AML-193 (cell line): ENCODE measurements at regions not wholly inside any gene's neighbourhood (a gene's known extent, or its start where the extent isn't known, plus 50 kb on each side); places are given as distances from the start of the nearest gene placed in this dataset.

Experiments
- DNase-seq, 2 experiments: peaks; one replicate each; lab custom pipeline; 2025; lab: John Stamatoyannopoulos, UW

DNA sequence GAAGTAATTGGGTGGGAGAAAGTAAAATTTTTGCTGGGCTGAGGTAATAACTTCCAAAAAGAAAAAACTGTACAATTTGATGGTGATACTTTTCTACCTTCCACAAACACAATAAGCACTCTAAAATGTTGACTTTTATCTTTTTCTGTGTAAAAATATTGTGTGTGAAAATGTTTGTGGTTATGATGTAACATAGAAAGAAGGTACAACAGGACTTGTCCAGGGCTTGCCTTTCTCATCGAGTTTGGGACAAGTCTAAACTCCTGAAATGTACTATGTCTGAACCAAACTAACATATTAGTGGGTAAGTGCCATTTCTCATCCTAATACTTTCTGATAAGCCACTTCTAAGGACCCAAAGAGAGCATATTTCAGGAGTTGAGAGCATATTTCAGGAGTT is 174.2 kb upstream of the PDGFD start:
- DNase-seq = no peak

DNA sequence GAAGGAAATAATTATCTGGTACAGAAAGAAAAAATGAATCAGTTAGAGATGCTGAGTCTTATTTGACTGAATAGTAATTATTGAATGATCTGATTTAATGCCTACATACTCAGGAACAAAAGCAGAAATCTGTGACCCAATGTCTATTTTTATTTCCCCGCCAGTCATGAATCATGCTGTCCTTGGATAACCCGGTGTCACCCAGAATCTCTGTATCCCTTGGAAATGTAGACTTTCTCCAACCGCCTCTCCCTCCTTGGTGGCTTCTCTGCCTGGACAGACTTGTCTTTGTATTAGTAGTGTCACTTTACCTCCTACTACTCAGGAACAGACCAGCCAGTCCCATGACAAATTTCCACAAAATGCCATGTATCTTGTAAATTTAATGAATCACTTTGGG is 173.3 kb upstream of the PDGFD start:
- DNase-seq = no peak

DNA sequence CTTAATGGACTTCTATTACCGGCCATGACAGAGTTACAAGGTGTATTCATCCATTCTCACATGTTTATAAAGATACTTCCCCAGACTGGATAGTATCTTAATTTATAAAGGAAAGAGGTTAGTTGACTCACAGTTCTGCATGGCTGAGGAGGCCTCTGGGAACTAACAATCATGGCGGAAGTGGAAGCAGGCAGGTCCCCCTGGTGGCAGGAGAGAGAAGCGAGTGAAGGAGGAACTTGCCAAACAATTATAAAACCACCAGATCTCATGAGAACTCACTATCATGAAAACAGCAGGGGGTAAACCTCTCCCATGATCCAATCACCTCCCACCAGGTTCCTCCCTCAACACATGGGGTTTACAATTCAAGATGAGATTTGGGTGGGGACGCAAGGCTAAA is 170.0 kb upstream of the PDGFD start:
- DNase-seq = peak in 1 of 2 experiments; percentile 20

DNA sequence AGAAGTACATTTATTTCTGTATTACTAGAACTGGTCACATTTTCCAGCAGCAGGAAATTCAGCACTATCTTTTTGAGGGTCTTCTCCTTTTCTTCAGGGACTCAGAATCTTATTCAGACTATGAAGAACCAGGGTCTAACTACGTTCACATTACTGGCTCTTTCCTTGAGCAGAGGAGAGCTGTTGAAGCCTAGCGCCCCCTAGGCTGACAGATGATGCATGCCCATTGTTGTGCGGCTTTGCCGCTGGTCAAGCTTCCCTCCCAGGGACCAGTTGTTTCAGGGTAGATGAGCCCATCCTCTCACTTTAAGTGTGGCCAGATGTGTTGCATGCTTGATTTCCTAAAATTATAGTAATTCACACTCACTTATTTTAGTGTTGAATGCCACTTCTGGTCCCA is 168.2 kb upstream of the PDGFD start:
- DNase-seq = no peak

DNA sequence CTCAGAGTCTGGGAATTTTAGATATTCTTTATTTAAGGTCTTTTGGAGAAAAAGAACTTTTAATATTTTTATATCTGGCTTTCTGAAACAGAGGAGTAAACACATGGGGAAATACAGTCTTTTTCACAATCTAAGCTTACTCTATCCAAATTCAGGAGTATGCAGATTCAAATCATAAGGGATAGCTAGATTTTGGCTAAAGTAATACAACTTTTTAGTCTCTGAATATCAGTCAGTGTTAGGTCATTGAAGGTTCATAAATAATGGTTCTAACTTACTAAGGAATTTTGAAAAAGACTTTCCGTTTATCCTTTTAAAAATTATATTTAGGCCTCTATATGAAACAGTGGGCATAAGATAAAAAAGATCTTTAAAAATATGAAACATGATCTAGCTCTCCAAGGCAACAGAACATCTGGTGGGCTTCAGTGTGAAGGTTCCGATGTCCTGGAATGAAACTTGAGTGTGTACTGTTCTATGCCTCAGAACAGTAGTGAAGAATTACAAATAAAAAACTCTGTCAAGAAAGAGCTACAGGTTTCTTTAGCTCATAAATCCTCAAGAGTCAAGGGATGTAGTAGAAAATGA is 165.2 kb upstream of the PDGFD start:
- no peak for DNase-seq

DNA sequence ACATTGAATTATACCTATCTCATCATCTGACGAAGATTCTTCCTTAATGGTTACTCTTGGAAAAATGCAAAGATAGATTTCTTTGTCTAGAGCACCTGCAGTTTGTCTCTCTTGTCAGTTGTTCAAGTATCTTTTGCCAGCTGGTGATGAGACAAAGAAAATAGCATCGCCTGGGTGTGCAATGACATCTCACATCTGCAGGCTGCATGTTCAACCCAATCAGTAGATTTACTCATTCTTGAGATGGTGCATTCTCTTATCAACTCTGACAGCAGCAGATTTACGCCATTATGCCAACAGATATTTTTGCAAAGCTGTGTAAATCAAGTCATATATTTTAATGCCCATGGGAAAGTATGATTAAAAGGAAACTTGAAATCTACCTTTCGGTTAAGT is 164.6 kb upstream of the PDGFD start:
- no peak for DNase-seq

DNA sequence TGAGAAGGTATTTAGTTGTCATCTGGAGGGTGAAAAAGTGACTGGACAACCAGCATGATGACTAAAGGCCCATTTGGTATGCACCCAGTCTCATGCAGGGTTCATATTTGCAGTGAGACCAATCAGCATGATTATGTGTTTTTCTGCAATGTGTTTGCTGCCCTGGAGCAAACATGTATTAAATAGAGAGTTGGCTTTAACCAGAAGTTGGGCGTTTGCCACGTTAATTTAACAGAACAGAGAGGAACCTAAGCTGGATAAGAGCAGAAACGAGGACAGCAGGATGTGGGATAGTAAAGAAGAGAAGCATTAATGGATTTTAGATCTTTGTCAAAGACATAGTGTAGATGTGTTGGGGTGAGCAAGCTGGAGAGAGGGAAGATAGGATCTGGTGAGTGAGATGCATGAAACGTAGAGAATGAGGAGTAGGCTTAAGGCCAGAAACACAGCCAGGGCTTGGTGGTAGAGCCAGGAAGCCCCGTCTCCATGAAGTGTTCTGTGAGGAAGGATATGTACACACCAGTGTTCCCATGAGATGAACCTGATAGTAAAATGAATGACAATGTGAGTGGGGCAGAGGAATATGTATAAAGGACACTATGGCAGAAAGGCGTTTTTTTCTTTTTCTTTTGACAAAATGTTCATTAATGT is 164.0 kb upstream of the PDGFD start:
- no peak for DNase-seq

DNA sequence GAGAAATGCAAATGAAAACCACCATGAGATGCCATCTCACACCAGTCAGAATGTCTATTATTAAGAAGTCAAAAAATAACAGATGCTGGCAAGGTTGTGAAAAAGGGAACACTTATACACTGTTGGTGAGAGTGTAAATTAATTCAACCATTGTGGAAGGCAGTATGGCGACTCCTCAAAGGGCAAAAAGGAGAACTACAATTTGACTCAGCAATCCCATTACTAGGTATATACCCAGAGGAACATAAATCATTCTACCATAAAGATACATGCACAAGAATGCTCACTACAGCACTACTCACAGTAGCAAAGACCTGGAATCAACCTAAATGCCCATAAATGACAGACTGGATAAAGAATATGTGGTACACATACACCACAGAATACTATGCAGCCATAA is 161.1 kb upstream of the PDGFD start:
- DNase-seq = no peak

DNA sequence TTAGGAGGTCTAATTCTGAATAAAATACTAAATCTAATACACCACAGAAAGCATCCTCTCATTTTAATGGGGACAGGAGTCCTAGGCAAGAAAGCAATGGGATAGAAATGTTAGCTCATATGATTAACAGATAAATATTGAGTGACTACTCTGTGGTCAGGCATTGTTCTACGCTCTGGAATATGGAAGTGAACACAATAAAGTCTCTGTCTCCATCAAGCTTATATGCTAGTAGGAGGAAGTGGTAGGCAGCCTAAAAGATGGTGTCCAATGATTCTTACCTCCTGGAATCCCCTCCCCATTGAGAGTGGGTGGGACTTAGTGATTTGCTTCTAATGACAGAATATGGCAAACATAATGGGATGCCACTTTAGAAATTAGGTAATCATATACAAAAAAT is 160.3 kb upstream of the PDGFD start:
- no peak for DNase-seq

DNA sequence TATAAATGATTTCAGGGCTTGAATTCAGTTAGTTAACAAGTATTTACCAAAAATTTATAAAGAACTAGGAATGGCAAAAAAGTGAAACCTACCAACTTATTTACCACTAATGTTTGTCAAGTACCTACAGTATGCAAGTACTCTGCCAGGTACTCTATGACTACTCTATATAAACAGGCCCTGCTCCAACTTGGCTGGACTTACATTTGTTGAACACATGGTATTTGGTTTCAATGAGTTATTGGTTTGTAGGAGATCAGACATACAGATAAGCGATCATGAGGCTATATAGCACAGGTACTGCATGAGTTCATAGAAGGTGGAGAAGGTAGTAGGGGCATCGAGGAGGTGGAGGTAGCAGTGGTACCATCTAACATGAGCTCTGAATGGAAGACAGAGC is 159.9 kb upstream of the PDGFD start:
- no peak for DNase-seq

DNA sequence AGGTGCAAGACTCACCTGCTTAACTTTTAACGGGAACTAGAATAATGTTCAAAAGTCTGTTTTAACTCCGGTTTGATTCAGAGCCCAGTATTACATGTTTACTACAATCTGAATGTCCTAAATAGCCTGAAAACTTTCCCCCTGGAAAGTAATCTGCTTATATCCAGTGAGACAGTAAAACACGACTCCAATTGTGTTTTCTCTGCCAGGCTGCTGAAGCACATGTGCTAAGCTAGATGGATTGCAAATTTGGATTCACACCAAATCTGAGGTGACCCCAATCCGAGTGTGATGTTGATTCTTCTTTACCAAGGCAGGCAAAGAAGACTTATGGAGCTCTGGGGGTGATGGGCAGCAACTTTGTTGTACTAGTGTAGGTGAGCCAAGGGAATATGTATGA is 158.7 kb upstream of the PDGFD start:
- DNase-seq = no peak

DNA sequence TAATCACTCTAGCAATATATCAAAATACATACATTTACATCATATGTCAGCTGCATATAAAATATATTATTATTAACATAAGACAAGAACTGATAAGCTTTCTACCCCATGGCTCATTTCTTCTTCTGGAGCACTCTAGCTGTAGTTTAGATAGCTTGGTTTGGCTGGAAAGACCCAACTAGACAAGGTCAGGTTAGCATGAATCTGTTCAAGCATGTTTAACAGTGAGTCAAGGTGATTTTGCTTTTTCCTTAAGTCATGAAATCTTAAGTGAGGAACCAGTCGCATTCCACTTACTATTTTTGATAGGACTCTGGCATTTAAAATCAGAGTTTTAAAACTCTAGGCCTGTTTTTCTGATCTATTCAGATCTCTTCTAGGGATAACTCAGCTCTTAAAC is 157.0 kb upstream of the PDGFD start:
- DNase-seq = no peak

DNA sequence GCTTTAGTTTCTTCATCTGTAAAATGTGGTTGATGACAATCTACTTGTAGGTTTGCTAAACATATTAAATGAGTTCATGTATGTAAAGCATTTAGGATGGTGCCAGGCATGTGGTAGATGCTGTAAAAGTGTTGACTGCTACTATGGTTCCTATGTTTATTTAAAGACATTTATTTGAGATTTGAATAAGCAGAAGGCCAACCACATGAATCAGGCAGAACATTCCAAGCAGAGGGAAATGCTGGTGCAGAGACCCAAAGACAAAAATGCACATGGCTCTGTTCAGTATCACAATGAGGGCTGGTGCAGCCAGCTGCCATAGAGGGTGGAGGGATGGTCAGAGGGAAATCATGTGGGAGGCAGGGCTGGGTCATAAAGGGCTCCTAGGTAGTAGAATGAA is 156.2 kb upstream of the PDGFD start:
- DNase-seq = no peak

DNA sequence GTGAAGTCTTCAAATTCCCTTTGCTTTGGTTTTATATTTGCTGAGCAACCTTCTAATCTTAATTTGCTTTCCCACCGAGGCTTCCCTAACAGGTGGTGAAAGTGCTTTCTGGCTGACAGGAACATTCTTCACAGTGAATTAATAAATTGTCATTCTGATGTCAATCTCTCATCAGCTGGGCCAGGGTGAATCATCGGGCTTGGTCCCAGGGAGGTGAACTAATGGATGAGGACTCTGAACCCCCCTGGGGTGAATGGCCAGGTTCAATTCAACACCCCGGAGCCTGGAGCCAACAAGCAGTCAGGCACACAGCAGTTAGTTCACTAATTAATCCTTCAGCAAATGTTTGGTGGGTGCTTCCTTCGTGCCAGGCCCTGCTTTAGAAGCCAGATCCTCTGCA is 155.4 kb upstream of the PDGFD start:
- no peak for DNase-seq

DNA sequence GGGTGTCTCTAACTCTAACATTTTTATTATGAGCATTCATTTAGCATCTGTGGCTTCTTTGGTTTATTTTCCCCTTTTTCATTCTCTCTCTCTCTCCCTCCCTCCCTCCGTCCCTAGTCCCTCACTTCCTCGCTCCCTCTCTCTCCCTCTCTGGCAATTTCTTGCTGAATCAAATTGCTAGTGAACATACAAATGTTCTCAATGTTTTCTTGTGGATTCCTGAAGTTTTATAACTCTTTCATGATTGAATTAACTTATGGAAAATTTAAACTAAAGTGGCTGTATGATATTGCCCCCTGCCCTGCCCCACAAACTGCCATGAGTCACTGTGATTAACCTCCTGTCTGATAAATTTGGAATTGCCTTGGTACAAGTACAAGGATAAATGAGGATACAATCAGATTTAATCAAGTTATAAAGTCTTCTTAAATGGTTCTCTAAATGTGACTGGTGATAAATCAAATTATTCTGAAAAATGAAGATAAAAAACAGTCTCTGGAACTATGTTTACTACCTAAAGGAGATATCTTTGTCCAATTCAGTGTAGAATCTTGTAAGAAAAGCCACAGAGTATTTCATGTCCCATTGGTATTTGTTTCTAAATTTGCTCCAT is 143.0 kb upstream of the PDGFD start:
- no peak for DNase-seq

DNA sequence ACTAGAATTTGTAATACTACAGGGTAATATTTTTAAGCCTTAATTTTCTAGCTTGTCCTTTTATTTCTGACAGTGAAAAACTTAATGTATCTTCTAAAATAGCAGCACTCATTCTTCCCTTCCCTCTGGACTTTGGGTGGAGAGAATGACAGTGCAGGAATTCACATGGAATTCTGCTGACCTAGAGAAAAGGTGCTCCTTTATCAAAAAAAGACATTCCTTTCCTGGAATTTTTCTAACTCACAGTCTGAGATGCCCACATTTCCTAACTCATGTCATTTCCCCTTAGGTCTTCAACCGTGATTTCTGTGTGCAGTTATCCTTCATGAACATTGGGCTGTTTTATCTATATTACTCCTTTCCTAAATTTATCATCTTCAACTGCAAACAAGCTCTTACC is 137.8 kb upstream of the PDGFD start:
- no peak for DNase-seq

DNA sequence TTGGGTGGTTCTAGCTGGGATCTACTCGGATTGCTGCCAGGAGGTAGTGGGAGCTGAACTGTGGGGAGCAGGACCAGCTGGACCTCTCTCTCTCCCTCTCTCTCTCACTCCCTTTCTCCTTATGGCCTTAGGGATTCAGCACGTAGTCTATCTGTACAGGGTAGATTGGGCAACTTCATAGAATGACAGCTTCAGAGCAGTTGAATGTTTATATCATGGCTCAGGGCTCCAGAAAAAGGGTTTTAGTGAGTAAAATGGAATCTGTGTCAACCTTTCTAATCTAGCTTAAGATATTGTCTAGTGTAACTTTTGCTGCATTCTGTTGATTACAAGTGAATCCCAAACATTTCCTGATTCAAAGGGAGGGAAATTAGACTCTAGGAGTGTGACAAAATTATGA is 127.7 kb upstream of the PDGFD start:
- no peak for DNase-seq

DNA sequence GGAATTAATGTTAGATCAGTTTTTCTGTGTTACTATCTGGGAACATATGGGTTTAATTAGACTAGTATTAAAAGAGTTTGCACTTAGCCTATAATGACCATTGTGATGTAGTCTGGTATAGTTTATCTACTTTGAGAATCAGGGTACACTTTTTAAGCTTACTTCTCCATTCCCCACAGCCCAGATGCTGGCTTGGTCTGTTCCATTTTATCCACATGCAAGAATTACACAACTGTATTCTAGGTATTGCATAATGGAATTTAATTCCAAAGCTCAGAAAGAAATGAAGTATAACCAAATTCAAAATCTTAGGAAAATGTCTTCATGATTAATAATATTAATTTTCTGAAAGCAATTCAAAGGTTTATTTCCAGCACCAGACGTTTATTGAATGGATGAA is 122.2 kb upstream of the PDGFD start:
- peak in 1 of 2 experiments; percentile 8 for DNase-seq

DNA sequence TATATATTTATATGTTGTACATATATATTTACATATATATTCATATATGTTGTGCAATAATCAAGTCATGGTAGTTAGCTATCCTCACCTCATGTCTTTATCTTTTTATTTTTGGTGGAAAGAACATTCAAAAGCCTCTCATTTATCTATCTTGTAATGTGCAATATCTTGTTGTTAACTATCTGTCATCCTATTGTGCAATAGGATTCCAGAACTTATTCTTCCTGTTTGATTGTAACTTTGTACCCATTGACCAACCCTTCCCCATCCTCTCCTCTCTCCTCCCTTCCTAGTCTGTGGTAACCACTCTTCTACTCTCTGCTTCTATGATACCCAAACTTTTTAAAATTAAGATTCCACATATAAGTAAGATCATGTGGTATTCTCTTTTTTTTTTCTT is 115.6 kb upstream of the PDGFD start:
- no peak for DNase-seq

DNA sequence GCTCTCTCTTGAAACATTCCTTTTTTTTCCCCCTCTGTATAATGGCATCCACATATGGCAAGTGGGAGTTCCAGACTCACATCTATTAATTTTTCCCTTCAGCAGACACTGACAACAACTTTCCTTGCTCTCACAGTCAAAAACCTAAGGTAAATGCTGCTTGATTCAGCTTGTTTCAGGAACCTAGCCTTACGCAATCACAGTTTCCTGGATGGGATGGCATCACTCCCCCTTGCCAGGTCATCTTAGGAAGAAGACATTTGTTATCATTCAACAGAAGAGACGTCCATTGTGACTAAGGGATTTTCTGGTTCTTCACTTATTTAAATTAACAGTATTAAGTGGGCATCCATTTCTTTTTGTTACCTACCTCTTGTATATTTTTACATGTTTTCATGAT is 112.0 kb upstream of the PDGFD start:
- peak; percentile 23 to 50 for DNase-seq

DNA sequence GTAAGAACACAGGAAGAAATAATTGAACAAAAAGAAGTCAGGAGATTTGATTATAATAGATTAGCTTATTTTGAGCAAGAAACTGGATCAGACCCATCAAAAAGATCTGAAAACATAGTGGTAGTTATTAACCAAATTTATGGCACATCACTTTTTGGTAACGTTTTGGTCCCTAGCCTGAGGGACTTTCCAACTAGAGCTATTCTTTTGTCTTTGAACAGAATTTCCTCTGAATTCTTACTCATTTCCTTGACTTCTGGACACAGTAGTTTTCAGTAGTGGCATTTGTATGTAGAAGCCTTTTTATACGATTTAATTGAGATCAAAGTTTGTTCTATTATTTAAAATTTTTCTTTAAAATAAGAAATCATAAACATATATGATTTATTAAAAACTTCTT is 96.5 kb upstream of the PDGFD start:
- no peak for DNase-seq

DNA sequence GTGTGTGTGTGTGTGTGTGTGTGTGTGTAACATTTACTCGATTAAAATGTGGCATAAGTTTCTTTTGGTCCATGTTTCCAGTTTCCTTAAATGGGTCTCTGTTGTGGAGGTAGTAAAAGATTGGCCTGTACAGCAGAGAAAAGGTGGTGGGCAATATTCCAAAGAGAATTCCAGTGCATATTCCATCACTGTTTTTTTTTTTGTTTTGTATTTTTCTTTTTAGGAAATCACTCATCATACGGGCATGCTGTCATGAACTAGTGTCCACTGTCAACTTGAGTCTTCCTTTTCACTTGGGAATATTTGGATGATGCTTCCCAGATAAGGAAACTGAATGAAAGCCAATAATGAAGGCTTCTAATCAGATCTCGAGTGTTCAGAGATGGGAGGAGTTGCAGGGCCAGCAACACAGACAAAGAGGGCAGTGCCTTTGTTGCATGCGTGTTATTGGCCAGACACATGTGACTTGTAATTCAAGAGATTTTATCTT is 95.2 kb upstream of the PDGFD start:
- no peak for DNase-seq

DNA sequence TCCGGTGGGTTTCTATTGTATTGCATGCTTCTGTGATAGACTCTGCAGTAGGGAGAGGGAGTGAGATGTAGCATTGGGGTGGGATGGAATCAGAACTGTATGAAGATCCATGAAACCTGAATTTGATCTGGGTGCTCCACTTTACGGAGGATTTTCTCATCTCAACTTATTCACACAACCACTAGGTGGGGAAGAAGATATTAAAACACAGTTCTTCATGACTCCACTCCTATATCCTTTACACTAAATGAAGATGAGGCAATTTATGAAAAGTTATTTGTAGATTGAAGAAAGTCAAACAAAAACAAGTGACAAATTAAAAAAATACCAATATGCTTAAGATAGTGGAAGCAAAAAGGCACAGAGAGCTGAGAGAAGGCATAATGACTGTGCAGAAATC is 92.6 kb upstream of the PDGFD start:
- DNase-seq = peak; percentile 10 to 17

DNA sequence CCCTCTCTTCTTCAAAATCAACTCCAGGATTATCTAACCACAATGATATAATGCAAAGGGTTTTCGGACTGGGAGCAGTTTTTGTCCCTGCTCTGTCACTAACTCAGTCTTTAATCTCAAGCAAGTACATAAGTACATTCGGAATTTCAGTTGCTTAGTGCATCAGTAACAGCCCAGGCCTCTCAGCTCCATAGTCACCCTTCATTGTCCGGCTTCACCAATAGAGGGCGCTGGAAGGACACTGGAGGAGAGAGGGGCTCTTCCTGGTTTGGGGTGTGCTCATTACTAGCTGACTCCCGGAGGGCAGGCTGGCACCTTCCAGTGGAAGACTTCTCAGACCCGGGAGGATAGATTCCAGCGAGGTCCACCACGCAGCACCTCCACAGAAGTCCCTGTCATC is 90.4 kb upstream of the PDGFD start:
- DNase-seq = peak; percentile 53 to 60
